Tibial nerve (tissue), 4 donors: ENCODE measurements at regions not wholly inside any gene's neighbourhood (a gene's known extent, or its start where the extent isn't known, plus 50 kb on each side); places are given as distances from the start of the nearest gene placed in this dataset.

ENCODE experiments used
- DNase-seq, 2 donors: peaks; one replicate each; pipeline ENCODE4 v3.0.0-alpha.2; 2019; ENCODE audit warnings: low spot score in 2 of 2
- H3K27ac ChIP-seq, 4 donors: fragments of 200-600 bp; sonication (generic) in 3 of 4; one replicate each; pipeline ENCODE4 v1.5.1; 2017 to 2019; ENCODE audit warnings: mild to moderate bottlenecking in 1 of 4
- H3K27me3 ChIP-seq, 2 donors: fragments of 200-600 bp; sonication (generic) in 1 of 2; one replicate each; pipeline versions ENCODE4 v1.5.1 to v1.6.0; 2017 to 2019
- H3K36me3 ChIP-seq, 3 donors: fragments of 200-600 bp; sonication (generic); one replicate each; pipeline ENCODE4 v1.5.1; 2018 to 2019
- H3K4me1 ChIP-seq, 4 donors: fragments of 200-600 bp; sonication (generic) in 3 of 4; one replicate each; pipeline ENCODE4 v1.5.1; 2017 to 2019
- H3K4me3 ChIP-seq, 4 donors: fragments of 200-600 bp; sonication (generic) in 3 of 4; one replicate each; pipeline ENCODE4 v1.5.1; 2017 to 2019; ENCODE audit warnings: mild to moderate bottlenecking in 1 of 4, moderate library complexity in 1 of 4
- H3K9me3 ChIP-seq, 4 donors: fragments of 200-600 bp; sonication (generic) in 3 of 4; one replicate each; pipeline ENCODE4 v1.5.1; 2017 to 2019
- EP300 ChIP-seq, 2 donors: sonication (generic); formaldehyde crosslinking; IDR thresholded peaks; one replicate each; pipeline ENCODE4 v1.6.1; 2017; ENCODE audit warnings: antibody characterized with exemption in 2 of 2, mild to moderate bottlenecking in 1 of 2
- POLR2A ChIP-seq, 2 donors: fragments of 450-650 bp; IDR thresholded peaks; one replicate each; pipeline ENCODE4 v1.6.1; 2017; ENCODE audit warnings: antibody characterized with exemption in 2 of 2, mild to moderate bottlenecking in 2 of 2, moderate library complexity in 2 of 2
- WGBS, 2 donors: methylation state at CpG; one replicate each; pipeline ENCODE4 v1.1.5; 2018; 5-methylcytosine and 5-hydroxymethylcytosine counted together
- TF ChIP-seq, protein P1 (sequence below), 5 experiments: fragments of 200-600 bp in 3 of 5; fragments of 450-650 bp in 2 of 5; sonication (generic) in 3 of 5; IDR thresholded peaks; one replicate each; pipeline ENCODE4 v1.5.1; 2016 to 2019; ENCODE audit warnings: antibody characterized with exemption in 5 of 5, mild to moderate bottlenecking in 3 of 5, moderate library complexity in 2 of 5

DNA sequence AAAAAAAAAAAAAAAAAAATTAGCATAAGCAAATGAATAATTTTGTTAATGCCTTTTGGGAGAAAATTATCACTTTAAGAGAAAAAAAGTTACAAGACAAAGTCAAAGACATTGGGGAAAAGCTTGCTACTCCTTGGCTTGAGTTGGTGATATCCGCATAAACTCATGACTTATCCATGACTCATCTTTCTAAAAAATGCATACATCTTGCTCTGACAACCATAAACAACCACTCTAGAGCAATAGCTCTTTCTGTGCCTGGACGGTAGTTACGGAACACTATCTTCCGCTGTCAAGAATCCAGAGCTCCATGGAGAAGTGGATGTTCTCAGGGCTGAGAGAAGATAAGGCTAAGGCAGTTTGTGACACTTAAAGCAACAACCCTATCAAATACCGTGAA lies 281.1 kb upstream of the PFKP start:
- Histone ChIP-seq H3K27ac (no peak overlapping the region), H3K36me3 (no peaks in the 10 kb centered on the region), H3K27me3 (no peaks in the 10 kb centered on the region), H3K9me3 (no peaks in the 10 kb centered on the region), H3K4me1 (no peaks in the 10 kb centered on the region), H3K4me3 (no peak overlapping the region)
- WGBS, 2 donors, result 85 to 89% methylated on average over 5 of the region's 5 CpGs
- TF ChIP-seq EP300 (IDR thresholded peaks at IDR 0.05) (no peak), POLR2A (IDR thresholded peaks at IDR 0.05) (no peak)
- TF ChIP-seq, protein P1, sequence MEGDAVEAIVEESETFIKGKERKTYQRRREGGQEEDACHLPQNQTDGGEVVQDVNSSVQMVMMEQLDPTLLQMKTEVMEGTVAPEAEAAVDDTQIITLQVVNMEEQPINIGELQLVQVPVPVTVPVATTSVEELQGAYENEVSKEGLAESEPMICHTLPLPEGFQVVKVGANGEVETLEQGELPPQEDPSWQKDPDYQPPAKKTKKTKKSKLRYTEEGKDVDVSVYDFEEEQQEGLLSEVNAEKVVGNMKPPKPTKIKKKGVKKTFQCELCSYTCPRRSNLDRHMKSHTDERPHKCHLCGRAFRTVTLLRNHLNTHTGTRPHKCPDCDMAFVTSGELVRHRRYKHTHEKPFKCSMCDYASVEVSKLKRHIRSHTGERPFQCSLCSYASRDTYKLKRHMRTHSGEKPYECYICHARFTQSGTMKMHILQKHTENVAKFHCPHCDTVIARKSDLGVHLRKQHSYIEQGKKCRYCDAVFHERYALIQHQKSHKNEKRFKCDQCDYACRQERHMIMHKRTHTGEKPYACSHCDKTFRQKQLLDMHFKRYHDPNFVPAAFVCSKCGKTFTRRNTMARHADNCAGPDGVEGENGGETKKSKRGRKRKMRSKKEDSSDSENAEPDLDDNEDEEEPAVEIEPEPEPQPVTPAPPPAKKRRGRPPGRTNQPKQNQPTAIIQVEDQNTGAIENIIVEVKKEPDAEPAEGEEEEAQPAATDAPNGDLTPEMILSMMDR (IDR thresholded peaks at IDR 0.05), result no peak
- DNase-seq, result no peak

- no peak for TF ChIP-seq EP300 (IDR thresholded peaks at IDR 0.05)
- TF ChIP-seq POLR2A (IDR thresholded peaks at IDR 0.05), result no peak
- TF ChIP-seq, protein P1 (IDR thresholded peaks at IDR 0.05), result no peak
- no peaks in the 10 kb centered on the region for H3K4me1 ChIP-seq
- no peaks in the 10 kb centered on the region for H3K36me3 ChIP-seq
- H3K4me3 ChIP-seq, result no peak overlapping the region
- 93 to 96% methylated on average over 7 of the region's 7 CpGs for WGBS, 2 donors
- H3K27me3 ChIP-seq, result no peaks in the 10 kb centered on the region
- DNase-seq, result no peak
- H3K27ac ChIP-seq, result no peak overlapping the region
- H3K9me3 ChIP-seq, result peaks cover 0 to 6% (median 0%) of the 10 kb centered on the region in 4 donors
Measured at GRCh38 chr10:2784766-2785165, 282.6 kb upstream of the PFKP start.

DNA sequence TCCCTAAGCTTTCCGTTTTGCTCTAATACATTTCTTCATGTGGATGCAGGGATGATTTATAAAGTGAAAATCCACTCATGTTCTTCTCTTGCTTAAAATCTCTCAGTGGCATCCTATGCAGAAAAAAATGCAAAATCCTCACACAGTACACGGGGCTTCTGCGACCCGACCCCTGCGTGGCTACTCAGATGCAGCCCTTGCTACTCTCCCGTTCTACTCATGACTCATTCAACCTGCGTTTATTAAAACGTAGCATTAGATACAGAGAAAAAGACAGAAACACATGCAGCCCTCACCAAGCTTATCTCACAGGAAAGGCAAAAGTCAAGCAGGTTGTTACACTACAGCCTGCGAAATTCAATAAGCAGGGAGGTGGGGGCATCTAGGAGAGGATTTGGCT lies 284.4 kb upstream of the PFKP start:
- Histone ChIP-seq H3K4me3 (no peak overlapping the region), H3K4me1 (no peaks in the 10 kb centered on the region), H3K9me3 (peaks cover 0 to 6% (median 0%) of the 10 kb centered on the region in 4 donors), H3K27ac (no peak overlapping the region), H3K27me3 (no peaks in the 10 kb centered on the region), H3K36me3 (no peaks in the 10 kb centered on the region)
- WGBS, 2 donors, result 81 to 85% methylated on average over 9 of the region's 9 CpGs
- no peak for DNase-seq
- TF ChIP-seq POLR2A (IDR thresholded peaks at IDR 0.05) (no peak), EP300 (IDR thresholded peaks at IDR 0.05) (no peak)
- TF ChIP-seq, protein P1 (IDR thresholded peaks at IDR 0.05), result no peak

GRCh38 chr10:2782265-2782664 lies 285.1 kb upstream of the PFKP start:
- no peaks in the 10 kb centered on the region for H3K27me3 ChIP-seq
- TF ChIP-seq, protein P1 (IDR thresholded peaks at IDR 0.05), result no peak
- TF ChIP-seq POLR2A (IDR thresholded peaks at IDR 0.05), result no peak
- TF ChIP-seq EP300 (IDR thresholded peaks at IDR 0.05), result no peak
- WGBS, 2 donors, result 61 to 62% methylated on average over 3 of the region's 3 CpGs
- no peak for DNase-seq
- H3K4me1 ChIP-seq, result no peaks in the 10 kb centered on the region
- H3K27ac ChIP-seq, result no peak overlapping the region
- H3K9me3 ChIP-seq, result peaks cover 0 to 6% (median 0%) of the 10 kb centered on the region in 4 donors
- no peak overlapping the region for H3K4me3 ChIP-seq
- H3K36me3 ChIP-seq, result no peaks in the 10 kb centered on the region

- H3K27ac ChIP-seq, result no peak overlapping the region
- H3K4me3 ChIP-seq, result no peak overlapping the region
- H3K27me3 ChIP-seq, result no peaks in the 10 kb centered on the region
- TF ChIP-seq, protein P1 (IDR thresholded peaks at IDR 0.05), result no peak
- TF ChIP-seq POLR2A (IDR thresholded peaks at IDR 0.05) (no peak), EP300 (IDR thresholded peaks at IDR 0.05) (no peak)
- 75 to 82% methylated on average over 5 of the region's 5 CpGs for WGBS, 2 donors
- peaks cover 0 to 6% (median 0%) of the 10 kb centered on the region in 4 donors for H3K9me3 ChIP-seq
- no peaks in the 10 kb centered on the region for H3K36me3 ChIP-seq
- no peak for DNase-seq
- no peaks in the 10 kb centered on the region for H3K4me1 ChIP-seq
Measured at GRCh38 chr10:2777666-2778355, 289.5 kb upstream of the PFKP start.
